ENCODE measurements at regions not wholly inside any gene's neighbourhood (a gene's known extent, or its start where the extent isn't known, plus 50 kb on each side); places are given as distances from the start of the nearest gene placed in this dataset.
A peak's percentile ranks its signal among the peaks of the same experiment; 100 is the strongest.

- TF ChIP-seq PRDM15 (CRISPR knock-in tag; IDR thresholded peaks at IDR 0.05), result 0 out of 2 replicates have a peak, but pooled peaks have one; percentile 42
Observed at GRCh38 chr12:65534238-65534841, 255.9 kb downstream of the MSRB3 start (continued).

GRCh38 chr12:65535946-65536345 is 257.5 kb downstream of the MSRB3 start:
- Mint-ChIP-seq H3K36me3 (peaks cover 20% of the 10 kb centered on the region), H3K4me1 (peaks cover 40% of the 10 kb centered on the region), H3K27ac (no peak overlapping the region), H3K27me3 (ENCODE audit: low read depth) (peaks cover 3% of the 10 kb centered on the region; the same call in 1 of the 2 replicates), H3K4me3 (no peak overlapping the region), H3K9me3 (peaks cover 32% of the 10 kb centered on the region)
- ChIA-PET POLR2A (no interaction called here), CTCF (interaction anchor here (1.3 kb wide), 1 partner anchor 67 kb away, joined by 3 read pairs; no protein-coding TSS in a partner anchor)
- TF ChIP-seq ATF1 (CRISPR knock-in tag; IDR thresholded peaks at IDR 0.05) (no peak), TCF7 (CRISPR knock-in tag; IDR thresholded peaks at IDR 0.05; ENCODE audit: low read depth) (no peak)
- no peak for ATAC-seq
- no peak for DNase-seq (ENCODE audit: low spot score)

GRCh38 chr12:65536351-65536750 is 257.9 kb downstream of the MSRB3 start:
- Mint-ChIP-seq H3K27ac (no peak overlapping the region), H3K4me3 (no peak overlapping the region), H3K4me1 (peaks cover 40% of the 10 kb centered on the region), H3K36me3 (peaks cover 24% of the 10 kb centered on the region), H3K27me3 (ENCODE audit: low read depth) (peaks cover 3% of the 10 kb centered on the region; the same call in 1 of the 2 replicates), H3K9me3 (peaks cover 36% of the 10 kb centered on the region)
- TF ChIP-seq KAT7 (CRISPR knock-in tag; IDR thresholded peaks at IDR 0.05; ENCODE audit: borderline replicate concordance), result no peak
- no peak for TF ChIP-seq JAZF1 (CRISPR knock-in tag; IDR thresholded peaks at IDR 0.05)
- no peak for TF ChIP-seq FOXP4 (CRISPR knock-in tag; IDR thresholded peaks at IDR 0.05)
- TF ChIP-seq ZNF281 (CRISPR knock-in tag; IDR thresholded peaks at IDR 0.05), result no peak
- TF ChIP-seq ZNF425 (CRISPR knock-in tag; conservative IDR thresholded peaks at IDR 0.05), result no peak
- TF ChIP-seq OVOL2 (CRISPR knock-in tag; IDR thresholded peaks at IDR 0.05; ENCODE audit: borderline replicate concordance), result no peak
- TF ChIP-seq ETV6 (CRISPR knock-in tag; IDR thresholded peaks at IDR 0.05), result no peak
- TF ChIP-seq TP53 (CRISPR knock-in tag; IDR thresholded peaks at IDR 0.05), result no peak
- TF ChIP-seq NFATC4 (CRISPR knock-in tag; IDR thresholded peaks at IDR 0.05), result no peak
- no peak for TF ChIP-seq AFF4 (CRISPR knock-in tag; IDR thresholded peaks at IDR 0.05; ENCODE audit: borderline replicate concordance)
- TF ChIP-seq JUN (CRISPR knock-in tag; IDR thresholded peaks at IDR 0.05), result no peak
- TF ChIP-seq RELA (CRISPR knock-in tag; IDR thresholded peaks at IDR 0.05; ENCODE audit: borderline replicate concordance), result no peak
- no peak for ATAC-seq
- CTCF ChIA-PET, result interaction anchor here (1.3 kb wide), 1 partner anchor 66 kb away, joined by 3 read pairs; no protein-coding TSS in a partner anchor
- POLR2A ChIA-PET, result no interaction called here
- DNase-seq (ENCODE audit: low spot score), result no peak
